ENCODE measurements at regions not wholly inside any gene's neighbourhood (a gene's known extent, or its start where the extent isn't known, plus 50 kb on each side); places are given as distances from the start of the nearest gene placed in this dataset.

DNA sequence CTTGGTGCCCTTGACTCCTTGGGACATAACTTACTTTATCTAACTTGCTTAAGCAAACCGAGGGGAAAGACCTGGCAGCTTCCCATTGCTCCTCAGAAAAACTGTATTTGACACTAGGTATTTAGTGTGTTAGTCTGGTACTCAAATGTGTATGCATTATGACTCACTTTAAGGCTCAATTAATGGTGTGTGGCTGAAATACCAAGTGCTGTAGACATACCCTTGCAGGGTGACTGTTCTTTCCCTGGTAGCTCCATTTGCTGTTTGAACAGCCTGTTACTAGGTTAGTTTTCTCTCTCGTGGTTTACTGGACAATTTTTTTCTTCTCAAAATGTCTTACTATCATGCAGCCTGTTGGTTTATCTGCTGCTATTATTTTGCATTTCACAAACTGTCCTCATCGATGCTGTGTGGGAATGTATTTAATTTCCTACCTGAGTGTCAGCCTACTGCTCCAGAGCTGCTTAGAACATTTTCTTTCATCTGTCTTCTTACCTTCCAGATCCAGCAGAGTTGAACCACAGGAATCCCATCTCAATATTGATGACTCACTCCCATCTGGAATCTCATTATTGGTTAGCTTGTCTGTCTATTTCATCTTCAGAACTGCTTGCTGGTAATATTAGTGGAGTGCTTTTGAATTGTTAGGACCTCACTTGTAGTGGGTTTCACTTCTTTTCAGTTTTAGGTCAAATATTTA is 158.0 kb upstream of the FAT1 start:
- TF ChIP-seq, protein P1, sequence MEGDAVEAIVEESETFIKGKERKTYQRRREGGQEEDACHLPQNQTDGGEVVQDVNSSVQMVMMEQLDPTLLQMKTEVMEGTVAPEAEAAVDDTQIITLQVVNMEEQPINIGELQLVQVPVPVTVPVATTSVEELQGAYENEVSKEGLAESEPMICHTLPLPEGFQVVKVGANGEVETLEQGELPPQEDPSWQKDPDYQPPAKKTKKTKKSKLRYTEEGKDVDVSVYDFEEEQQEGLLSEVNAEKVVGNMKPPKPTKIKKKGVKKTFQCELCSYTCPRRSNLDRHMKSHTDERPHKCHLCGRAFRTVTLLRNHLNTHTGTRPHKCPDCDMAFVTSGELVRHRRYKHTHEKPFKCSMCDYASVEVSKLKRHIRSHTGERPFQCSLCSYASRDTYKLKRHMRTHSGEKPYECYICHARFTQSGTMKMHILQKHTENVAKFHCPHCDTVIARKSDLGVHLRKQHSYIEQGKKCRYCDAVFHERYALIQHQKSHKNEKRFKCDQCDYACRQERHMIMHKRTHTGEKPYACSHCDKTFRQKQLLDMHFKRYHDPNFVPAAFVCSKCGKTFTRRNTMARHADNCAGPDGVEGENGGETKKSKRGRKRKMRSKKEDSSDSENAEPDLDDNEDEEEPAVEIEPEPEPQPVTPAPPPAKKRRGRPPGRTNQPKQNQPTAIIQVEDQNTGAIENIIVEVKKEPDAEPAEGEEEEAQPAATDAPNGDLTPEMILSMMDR (IDR thresholded peaks at IDR 0.05), result no peak
- no peak for TF ChIP-seq EZH2 (IDR thresholded peaks at IDR 0.05; ENCODE audit: borderline replicate concordance, insufficient read depth, low read depth, low read length, poor library complexity, severe bottlenecking)

Data from B cell (primary cell).